Hematopoietic multipotent progenitor cell treated with erythropoietin and hydrocortisone succinate and interleukin-3 and kit ligand, for 4 days (in vitro differentiated cells): ENCODE measurements at regions not wholly inside any gene's neighbourhood (a gene's known extent, or its start where the extent isn't known, plus 50 kb on each side); places are given as distances from the start of the nearest gene placed in this dataset.
"Not testable (repeated sequence)": the region's sequence is repeated elsewhere in the genome, so short reads cannot be mapped to it uniquely, and the experiment has no call there.

Source experiments
- DNase-seq: peaks from one replicate; pipeline ENCODE4 v3.0.0-alpha.2; 2015

- DNase-seq: no peak
Measured at GRCh38 chr5:52255308-52255707, 532.4 kb upstream of the ITGA1 start.

GRCh38 chr5:52262844-52263243 lies 524.9 kb upstream of the ITGA1 start:
- DNase-seq: no peak

DNA sequence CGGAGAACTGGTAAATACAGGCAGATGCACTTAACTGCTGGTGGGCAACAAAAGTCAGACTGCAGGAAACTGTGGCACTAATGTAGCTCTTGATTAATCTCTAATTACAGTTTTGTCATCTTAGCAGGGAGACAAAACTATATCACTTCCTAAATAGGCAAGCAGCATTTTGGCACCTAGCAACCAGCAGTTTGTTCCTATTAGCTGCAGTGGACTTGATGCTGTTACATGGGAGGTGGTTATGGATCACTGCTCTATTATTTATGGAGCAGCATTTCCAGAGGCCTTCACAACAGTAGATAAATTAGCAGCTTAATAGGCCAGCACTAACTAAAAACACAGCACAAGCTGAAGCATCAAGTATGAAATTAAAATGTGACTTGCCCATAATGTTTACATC lies 518.3 kb upstream of the ITGA1 start:
- DNase-seq: no peak

- DNase-seq: no peak
Measured at GRCh38 chr5:52269859-52270258, 517.9 kb upstream of the ITGA1 start.

GRCh38 chr5:52275639-52276038 lies 512.1 kb upstream of the ITGA1 start:
- no peak for DNase-seq

GRCh38 chr5:52277101-52277500 lies 510.6 kb upstream of the ITGA1 start:
- DNase-seq: no peak

- DNase-seq: no peak
Measured at GRCh38 chr5:52282647-52283046, 505.1 kb upstream of the ITGA1 start.

DNA sequence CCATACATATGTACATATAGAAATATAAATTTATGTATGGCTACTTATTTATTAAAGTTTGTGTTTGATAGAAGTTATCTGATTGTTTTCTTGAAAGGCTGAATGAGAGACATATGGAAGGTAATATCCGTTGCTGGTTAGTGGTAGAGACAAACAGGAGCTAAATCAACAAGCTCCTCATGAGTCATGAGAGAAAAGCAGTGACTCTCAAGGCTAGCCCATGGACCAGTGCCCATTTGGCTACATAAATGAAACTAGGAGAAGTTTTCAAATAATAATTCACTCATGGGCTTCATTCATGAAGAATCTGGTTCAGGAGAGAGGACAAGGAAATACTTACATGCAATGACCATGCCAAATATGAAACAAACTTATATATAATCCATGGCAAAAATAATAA lies 504.5 kb upstream of the ITGA1 start:
- DNase-seq: no peak

GRCh38 chr5:52300703-52301372 lies 486.9 kb upstream of the ITGA1 start:
- no peak for DNase-seq

DNA sequence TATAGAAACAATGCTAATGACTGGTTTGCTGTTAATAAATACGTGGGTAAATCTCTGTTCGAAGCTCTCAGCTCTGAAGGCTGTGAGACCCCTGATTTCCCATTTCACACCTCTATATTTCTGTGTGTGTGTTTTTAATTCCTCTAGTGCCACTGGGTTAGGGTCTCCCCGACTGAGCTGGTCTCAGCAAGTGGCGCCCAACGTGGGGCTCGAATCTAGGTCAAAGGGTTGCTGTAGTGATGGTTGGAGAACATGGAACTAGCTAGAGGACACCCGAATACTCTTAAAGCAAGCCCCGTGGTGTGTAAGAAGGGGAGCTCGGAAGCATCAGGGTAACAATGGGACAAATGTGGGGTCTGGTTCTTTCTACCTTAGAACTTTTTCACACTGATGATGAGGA lies 482.9 kb upstream of the ITGA1 start:
- not testable (repeated sequence) for DNase-seq

DNA sequence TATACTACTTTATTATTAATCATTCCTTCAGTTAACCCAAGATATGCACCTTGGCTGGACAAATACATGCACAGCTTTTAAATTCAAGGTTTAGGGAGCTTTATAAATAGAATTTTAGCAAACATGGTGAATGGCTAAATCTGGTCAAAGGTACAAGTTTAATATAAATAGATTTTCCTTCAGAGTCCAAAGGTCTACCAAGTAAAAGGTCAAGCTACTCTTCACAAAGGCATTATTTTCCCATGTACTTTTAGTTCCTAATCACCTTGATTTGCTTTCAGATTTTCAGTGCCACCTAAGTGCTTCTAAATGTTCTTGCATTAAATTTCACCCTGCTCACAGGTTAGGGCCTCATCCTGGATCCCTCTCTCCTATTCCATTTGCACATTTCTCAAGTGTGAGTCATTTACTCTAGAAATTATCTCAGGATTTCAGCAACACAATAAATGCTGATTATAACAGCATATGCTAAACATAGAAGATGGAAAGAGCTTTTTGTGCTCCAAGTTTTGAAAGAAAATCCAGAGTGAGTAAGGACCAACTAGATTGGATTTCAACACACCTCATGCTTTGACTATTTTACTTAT lies 459.4 kb upstream of the ITGA1 start:
- no peak for DNase-seq

DNA sequence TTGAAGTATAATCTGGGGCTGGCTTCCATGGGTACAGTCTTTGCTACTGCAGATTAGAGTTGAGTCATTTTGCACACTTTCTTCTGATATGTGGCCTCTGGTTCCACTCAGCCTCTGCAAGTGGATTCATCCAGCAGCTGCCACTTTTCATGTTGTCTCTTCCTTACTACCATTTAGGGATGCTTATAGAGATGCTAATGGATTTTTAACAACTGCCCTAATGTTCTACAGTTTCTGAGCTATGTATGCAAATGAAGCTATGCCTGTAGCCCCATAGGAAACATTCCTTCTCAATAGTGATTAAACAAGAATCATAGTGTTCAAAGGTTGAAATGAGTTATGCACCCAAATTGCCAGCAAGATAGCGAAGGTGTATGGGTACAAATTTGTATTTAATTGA lies 456.0 kb upstream of the ITGA1 start:
- DNase-seq: no peak

DNA sequence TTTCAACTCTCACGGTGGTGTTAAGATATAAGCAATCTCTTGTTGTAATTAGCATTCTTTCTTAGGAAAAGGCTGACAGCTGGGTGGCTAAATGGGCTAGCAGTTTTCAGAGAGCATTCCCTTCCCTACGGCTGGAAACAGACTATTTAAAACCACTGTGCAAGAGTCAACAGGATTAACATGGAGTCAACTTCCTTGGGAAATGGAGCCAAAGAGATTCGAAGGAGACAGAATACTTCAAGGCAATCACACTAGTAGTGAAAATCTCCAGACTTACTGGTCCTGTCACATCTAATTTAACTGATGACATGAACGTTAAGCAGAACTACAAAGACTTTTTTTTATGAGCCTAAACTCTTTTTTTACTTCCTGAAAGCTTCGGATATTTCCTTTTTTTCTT lies 453.3 kb upstream of the ITGA1 start:
- DNase-seq: no peak

- DNase-seq: no peak
Measured at GRCh38 chr5:52339285-52339684, 448.4 kb upstream of the ITGA1 start.

DNA sequence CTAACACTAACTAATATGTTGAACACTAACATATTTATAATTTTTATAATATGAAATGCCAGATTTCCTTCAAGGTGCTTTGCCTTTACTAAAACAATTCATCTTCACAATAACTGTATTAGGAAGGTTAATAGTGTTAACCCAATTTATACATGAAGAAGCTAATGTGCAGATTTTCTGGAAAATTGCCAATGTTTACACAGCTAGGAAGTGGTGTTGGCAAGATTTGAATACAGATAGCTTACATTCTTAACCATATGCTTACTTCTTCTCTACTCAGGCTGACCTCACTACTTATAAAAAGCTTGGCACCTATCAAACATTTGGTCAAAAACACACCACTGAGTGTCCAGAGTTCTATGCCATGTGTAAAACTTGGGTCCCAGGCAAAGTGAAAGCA lies 445.4 kb upstream of the ITGA1 start:
- no peak for DNase-seq

GRCh38 chr5:52356311-52356918 lies 431.3 kb upstream of the ITGA1 start:
- peak; percentile 41 for DNase-seq

DNA sequence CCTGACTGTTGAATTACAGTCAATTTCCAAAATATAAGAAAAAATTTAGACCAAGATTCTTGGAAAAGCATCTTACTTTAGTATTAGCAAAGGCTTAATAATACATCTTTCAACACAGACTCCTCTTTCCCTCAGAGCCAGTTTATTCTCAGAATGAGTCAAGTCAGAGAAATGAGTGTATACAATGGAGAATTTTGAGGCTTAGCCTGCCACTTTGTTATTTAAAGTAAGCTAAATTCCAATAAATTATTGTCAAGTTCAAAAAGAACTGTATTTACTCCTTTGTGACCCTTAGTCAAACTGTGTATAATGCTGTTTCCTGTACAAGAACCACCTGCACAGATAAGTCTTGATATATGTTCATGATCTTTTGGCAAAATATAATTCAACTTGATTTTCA lies 428.5 kb upstream of the ITGA1 start:
- DNase-seq: no peak

GRCh38 chr5:52360985-52361384 lies 426.7 kb upstream of the ITGA1 start:
- DNase-seq: no peak

DNA sequence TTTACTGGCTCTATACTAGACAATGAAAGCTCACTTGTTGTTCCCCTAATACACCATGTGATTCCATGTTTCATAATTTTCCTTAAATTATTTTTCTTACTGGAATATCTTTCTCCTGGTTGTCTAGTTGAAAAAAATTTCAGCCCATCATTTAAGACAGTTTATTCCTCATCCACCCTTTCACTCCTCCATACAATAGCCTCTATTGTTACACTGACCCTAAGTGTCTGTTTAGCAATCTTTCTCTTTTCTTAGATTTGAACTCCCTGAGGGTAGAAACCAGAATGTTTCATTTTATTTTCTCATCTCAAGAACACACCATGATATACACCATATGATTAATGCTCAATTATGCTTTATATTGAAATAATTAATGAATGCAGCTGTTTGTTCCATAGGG lies 413.4 kb upstream of the ITGA1 start:
- DNase-seq: no peak

DNA sequence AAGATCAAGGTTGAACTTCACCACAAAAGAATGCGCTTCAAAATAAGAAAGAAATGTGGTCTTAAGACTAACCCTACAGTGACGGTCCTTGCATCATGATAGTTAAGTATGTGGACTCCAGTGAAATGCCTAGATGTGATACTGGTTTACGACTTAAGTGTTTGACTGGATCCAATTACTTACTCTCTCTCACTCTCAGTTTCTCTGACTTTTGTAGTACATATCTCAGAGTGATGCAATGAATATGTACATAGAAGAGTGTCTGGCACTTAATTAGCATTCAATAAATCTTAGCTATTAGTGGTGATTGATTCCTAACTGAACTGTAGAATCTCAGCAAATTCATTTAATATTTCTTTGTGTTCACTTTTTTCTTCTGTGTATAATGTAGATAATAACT lies 411.7 kb upstream of the ITGA1 start:
- DNase-seq: no peak

- no peak for DNase-seq
Measured at GRCh38 chr5:52376592-52376991, 411.1 kb upstream of the ITGA1 start.

GRCh38 chr5:52378237-52378636 lies 409.5 kb upstream of the ITGA1 start:
- no peak for DNase-seq

DNA sequence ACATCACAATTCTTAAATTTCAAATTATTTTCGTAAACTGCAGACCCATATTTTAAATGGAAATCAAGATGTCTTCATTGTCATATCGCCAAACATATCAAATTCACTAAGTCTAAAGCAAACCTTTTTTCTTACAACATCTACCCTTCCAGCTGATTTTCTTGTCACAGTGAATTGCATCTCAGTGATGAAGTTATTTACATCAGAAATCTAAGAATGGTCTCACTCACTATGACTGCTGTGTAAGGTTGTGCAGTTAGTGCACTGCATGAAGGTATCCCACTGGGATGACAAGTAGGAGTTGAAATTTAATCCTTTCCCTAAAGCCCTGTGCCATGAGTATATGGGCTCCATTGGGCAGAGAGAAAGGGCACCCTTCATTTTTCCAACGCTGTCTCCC lies 399.4 kb upstream of the ITGA1 start:
- no peak for DNase-seq

DNA sequence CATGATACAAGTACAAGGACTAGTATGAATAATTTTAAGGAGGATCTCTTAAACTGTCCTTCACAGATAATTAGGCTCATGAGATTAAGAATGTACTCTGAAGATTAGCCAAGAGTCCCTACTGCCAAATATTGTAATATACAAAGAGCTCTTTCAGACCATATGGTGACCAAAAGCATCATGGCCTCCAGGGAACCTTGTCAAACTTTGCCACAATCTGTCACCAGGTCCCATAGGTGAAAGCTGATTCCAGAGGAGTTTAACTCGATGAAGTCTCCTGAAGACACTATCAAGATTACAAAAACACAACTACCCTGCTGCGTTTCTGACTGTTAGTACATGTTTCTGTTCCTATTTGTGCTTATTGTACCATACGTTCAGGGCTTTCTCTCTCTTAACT lies 395.4 kb upstream of the ITGA1 start:
- DNase-seq: no peak

- no peak for DNase-seq
Measured at GRCh38 chr5:52409835-52410234, 377.9 kb upstream of the ITGA1 start.
